ENCODE measurements at regions not wholly inside any gene's neighbourhood (a gene's known extent, or its start where the extent isn't known, plus 50 kb on each side); places are given as distances from the start of the nearest gene placed in this dataset.

DNA sequence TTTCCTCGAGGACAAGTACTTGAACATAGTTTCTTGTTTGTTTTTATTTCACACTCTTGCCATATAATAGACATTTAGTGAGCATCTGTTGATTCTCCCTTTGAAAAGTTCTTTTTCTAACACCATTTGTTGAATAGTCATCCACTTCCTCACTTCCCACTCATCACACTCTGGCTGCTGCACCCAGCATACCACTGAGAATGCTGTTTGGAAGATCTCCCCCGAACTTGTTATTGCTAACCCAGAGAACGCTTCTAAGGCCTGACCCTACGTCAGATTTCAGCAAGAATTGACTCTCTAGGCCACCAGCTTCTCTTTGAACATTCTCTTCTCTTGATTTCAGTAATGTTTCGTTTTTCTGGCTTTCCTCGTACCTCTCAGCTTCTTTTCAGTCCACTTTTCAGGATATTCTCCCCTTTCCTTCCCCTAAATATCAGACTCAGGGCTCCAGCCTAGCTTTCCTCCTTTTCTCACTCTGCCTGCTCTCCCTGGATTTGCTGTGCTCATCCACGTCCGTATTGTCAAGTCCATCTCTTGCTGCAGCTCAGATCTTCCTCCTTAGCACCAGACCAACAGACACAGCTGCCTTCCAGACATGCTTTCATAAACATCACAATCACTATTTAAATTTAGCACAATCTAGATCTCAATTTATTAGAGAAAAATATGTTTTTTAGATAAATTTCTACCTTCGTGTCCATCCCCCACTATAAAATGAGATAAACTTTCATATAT lies 94.0 kb upstream of the SLC38A4 start:
- H3K4me1 ChIP-seq (ENCODE audit: control insufficient read depth in 1 of 2, insufficient read depth in 2 of 2, low read length in 2 of 2), result peaks cover 0 to 5% of the 10 kb centered on the region in 2 experiments; a peak in 1 of 4 replicates
- no peaks in the 10 kb centered on the region for H3K27me3 ChIP-seq (ENCODE audit: insufficient read depth, low read length)
- ChIA-PET RAD21 (ENCODE audit: low non-redundant PET in 1 of 2, low total read pairs in 2 of 2, uncharacterized antibody in 2 of 2, unreplicated experiment in 2 of 2) (no interaction called here), CTCF (no interaction called here), POLR2A (no interaction called here)
- H3K79me2 ChIP-seq (ENCODE audit: insufficient read depth, low read length), result no peaks in the 10 kb centered on the region
- DNase-seq (ENCODE audit: low read depth, low spot score), result no peak
- no peak overlapping the region for H3K9ac ChIP-seq (ENCODE audit: low read length)
- no peaks in the 10 kb centered on the region for H3K36me3 ChIP-seq (ENCODE audit: control insufficient read depth in 1 of 2, insufficient read depth in 2 of 2, low read length in 2 of 2)
- H3K27ac ChIP-seq (ENCODE audit: low read depth, low read length), result no peak overlapping the region
- BruUV-seq (replicated peaks), result no TSS peak
- H3K9me3 ChIP-seq (ENCODE audit: control insufficient read depth in 1 of 2, insufficient read depth in 1 of 2, low read depth in 1 of 2, low read length in 2 of 2), result no peaks in the 10 kb centered on the region
- H3K4me3 ChIP-seq (replicated peaks in 1 of 2; ENCODE audit: low read depth in 1 of 2, low read length in 2 of 2), result no peak overlapping the region
- TF ChIP-seq RAD21 (IDR thresholded peaks at IDR 0.05; ENCODE audit: low read depth) (no peak), CEBPB (IDR thresholded peaks at IDR 0.05; ENCODE audit: low read depth) (no peak), TCF7L2 (IDR thresholded peaks at IDR 0.05; ENCODE audit: borderline replicate concordance, extremely low read depth, insufficient read depth, insufficient read length) (no peak), EZH2phosphoT487 (IDR thresholded peaks at IDR 0.05; ENCODE audit: borderline replicate concordance) (no peak), FOSL1 (IDR thresholded peaks at IDR 0.05; ENCODE audit: low read depth) (no peak), POLR2AphosphoS5 (IDR thresholded peaks at IDR 0.05; ENCODE audit: low read depth, low read length) (no peak), EZH2 (IDR thresholded peaks at IDR 0.05) (no peak), EGR1 (IDR thresholded peaks at IDR 0.05; ENCODE audit: low read depth) (no peak), SIN3A (IDR thresholded peaks at IDR 0.05; ENCODE audit: low read depth) (no peak), CBX3 (IDR thresholded peaks at IDR 0.05; ENCODE audit: low read depth) (no peak), ZNF274 (IDR thresholded peaks at IDR 0.05; ENCODE audit: low read depth, low read length) (no peak), ELF1 (IDR thresholded peaks at IDR 0.05; ENCODE audit: borderline replicate concordance, low read depth) (no peak), JUND (IDR thresholded peaks at IDR 0.05) (no peak), YY1 (IDR thresholded peaks at IDR 0.05; ENCODE audit: extremely low read depth, insufficient replicate concordance, low read depth, low read length) (no peak), SRF (IDR thresholded peaks at IDR 0.05; ENCODE audit: low read depth) (no peak)
- TF ChIP-seq, protein P1, sequence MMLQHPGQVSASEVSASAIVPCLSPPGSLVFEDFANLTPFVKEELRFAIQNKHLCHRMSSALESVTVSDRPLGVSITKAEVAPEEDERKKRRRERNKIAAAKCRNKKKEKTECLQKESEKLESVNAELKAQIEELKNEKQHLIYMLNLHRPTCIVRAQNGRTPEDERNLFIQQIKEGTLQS (IDR thresholded peaks at IDR 0.05), result no peak
- TF ChIP-seq, protein P2, sequence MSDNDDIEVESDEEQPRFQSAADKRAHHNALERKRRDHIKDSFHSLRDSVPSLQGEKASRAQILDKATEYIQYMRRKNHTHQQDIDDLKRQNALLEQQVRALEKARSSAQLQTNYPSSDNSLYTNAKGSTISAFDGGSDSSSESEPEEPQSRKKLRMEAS (IDR thresholded peaks at IDR 0.05), result no peak
- H2AFZ ChIP-seq (ENCODE audit: low read depth, low read length, poor library complexity, severe bottlenecking), result no peak overlapping the region
- no peaks in the 10 kb centered on the region for H4K20me1 ChIP-seq (ENCODE audit: insufficient read depth)
- intact Hi-C loops (cut with micrococcal nuclease), result no loop called here
- ATAC-seq, result no peak
- no peaks in the 10 kb centered on the region for H3K9me2 ChIP-seq (ENCODE audit: insufficient read depth)
- H3K4me2 ChIP-seq (ENCODE audit: low read length), result no peak overlapping the region
